ENCODE measurements at regions not wholly inside any gene's neighbourhood (a gene's known extent, or its start where the extent isn't known, plus 50 kb on each side); places are given as distances from the start of the nearest gene placed in this dataset.

- no peak for TF ChIP-seq CTCF (IDR thresholded peaks at IDR 0.05; ENCODE audit: insufficient read depth, low read length)
- no peak for TF ChIP-seq SPI1 (IDR thresholded peaks at IDR 0.05; ENCODE audit: borderline replicate concordance, low read depth)
Observed at GRCh38 chr5:89028595-89029285, 145.8 kb upstream of the MEF2C start.
